HG03095 (cell line): ENCODE measurements at regions not wholly inside any gene's neighbourhood (a gene's known extent, or its start where the extent isn't known, plus 50 kb on each side); places are given as distances from the start of the nearest gene placed in this dataset.

Experiments
- ATAC-seq: cut with Tn5 transposase; IDR thresholded peaks from one replicate; pipeline ENCODE4 v1.9.1; 2021; ENCODE audit warnings: moderate library complexity; ENCODE audit not compliant: unreplicated experiment

- ATAC-seq: no peak
Measured at GRCh38 chr6:144989319-144990107, 704.4 kb downstream of the UTRN start.

GRCh38 chr6:144990784-144991183 lies 705.6 kb downstream of the UTRN start:
- ATAC-seq: no peak

GRCh38 chr6:144993870-144994269 lies 708.7 kb downstream of the UTRN start:
- no peak for ATAC-seq

- ATAC-seq: no peak
Measured at GRCh38 chr6:144997996-144998395, 712.9 kb downstream of the UTRN start.

GRCh38 chr6:144999127-144999526 lies 714.0 kb downstream of the UTRN start:
- ATAC-seq: no peak

- no peak for ATAC-seq
Measured at GRCh38 chr6:145003145-145003544, 718.0 kb downstream of the UTRN start.

GRCh38 chr6:145006914-145007313 lies 721.8 kb downstream of the UTRN start:
- no peak for ATAC-seq

- ATAC-seq: no peak
Measured at GRCh38 chr6:145008715-145009114, 723.6 kb downstream of the UTRN start.

- no peak for ATAC-seq
Measured at GRCh38 chr6:145009711-145010110, 724.6 kb downstream of the UTRN start.

GRCh38 chr6:145012039-145012662 lies 723.2 kb downstream of the EPM2A start:
- no peak for ATAC-seq

GRCh38 chr6:145015739-145016558 lies 719.4 kb downstream of the EPM2A start:
- peak; percentile 96 for ATAC-seq

- no peak for ATAC-seq
Measured at GRCh38 chr6:145017051-145017450, 718.3 kb downstream of the EPM2A start.

GRCh38 chr6:145017516-145017915 lies 717.8 kb downstream of the EPM2A start:
- ATAC-seq: no peak

GRCh38 chr6:145018027-145018426 lies 717.3 kb downstream of the EPM2A start:
- no peak for ATAC-seq

GRCh38 chr6:145020114-145020513 lies 715.2 kb downstream of the EPM2A start:
- ATAC-seq: no peak

GRCh38 chr6:145020543-145020942 lies 714.8 kb downstream of the EPM2A start:
- ATAC-seq: no peak

- ATAC-seq: no peak
Measured at GRCh38 chr6:145022199-145022796, 713.0 kb downstream of the EPM2A start.

GRCh38 chr6:145023116-145023726 lies 712.1 kb downstream of the EPM2A start:
- no peak for ATAC-seq

- no peak for ATAC-seq
Measured at GRCh38 chr6:145025488-145025887, 709.8 kb downstream of the EPM2A start.

- no peak for ATAC-seq
Measured at GRCh38 chr6:145026267-145026679, 709.0 kb downstream of the EPM2A start.
